ENCODE measurements at regions not wholly inside any gene's neighbourhood (a gene's known extent, or its start where the extent isn't known, plus 50 kb on each side); places are given as distances from the start of the nearest gene placed in this dataset.
A peak's percentile ranks its signal among the peaks of the same experiment; 100 is the strongest.
"Not testable (repeated sequence)": the region's sequence is repeated elsewhere in the genome, so short reads cannot be mapped to it uniquely, and the experiment has no call there.

GRCh38 chr2:131584380-131584779, 56.7 kb downstream of the CCDC74A start:
- DNase-seq, result no peak

- DNase-seq, result no peak
Observed at GRCh38 chr2:131584940-131585339, 57.3 kb downstream of the CCDC74A start.

DNA sequence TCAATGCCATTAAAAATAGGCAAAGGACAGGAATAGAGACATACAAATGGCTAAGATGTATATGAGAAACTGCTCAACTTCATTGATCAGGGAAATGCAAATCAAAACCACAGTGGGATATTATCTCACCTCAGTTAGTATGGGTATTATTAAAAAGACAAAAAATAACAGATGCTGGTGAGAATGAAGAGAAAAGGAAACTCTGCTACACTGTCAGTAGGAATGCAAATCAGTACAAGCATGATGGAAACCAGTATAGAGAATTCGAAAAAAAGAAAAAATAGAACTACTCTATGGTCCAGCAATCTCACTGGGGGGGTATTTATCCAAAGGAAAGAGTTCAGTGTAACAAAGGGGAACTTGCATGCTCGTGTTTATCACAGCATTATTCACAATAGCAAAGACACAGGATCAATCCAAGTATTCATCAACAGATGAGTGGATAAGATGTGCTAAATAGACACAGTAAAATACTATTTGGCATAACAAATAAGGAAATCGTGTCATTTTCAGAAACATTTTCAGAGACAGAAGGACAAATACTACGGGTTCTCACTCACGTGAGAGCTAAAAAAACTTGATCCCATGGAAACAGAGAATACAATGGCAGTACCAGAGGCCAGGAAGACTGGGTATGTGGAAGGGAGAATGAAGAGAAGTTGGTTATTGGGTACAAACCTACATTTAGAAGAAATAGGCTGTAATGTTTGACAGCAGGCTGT, 60.6 kb downstream of the CCDC74A start:
- no peak for DNase-seq

DNA sequence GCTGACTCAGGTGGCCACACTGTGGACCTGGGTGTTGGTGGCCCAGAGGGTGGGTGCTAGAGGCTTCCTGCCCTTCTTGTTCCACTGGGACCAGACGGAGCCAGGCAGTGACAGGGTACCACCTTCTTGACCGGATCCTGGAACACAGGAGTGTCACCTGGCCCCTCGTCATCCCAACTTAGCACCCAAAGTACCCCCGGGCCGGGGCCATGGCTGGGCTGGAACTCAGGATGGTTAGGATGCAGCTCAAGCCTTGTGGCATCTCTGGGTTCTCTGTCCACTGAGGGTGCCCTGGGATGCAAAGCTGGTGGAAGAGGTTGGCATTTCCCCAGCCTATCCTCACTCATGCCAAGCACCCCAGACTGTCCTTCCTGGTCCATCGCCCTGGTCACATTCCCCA, 61.4 kb downstream of the CCDC74A start:
- not testable (repeated sequence) for DNase-seq

DNA sequence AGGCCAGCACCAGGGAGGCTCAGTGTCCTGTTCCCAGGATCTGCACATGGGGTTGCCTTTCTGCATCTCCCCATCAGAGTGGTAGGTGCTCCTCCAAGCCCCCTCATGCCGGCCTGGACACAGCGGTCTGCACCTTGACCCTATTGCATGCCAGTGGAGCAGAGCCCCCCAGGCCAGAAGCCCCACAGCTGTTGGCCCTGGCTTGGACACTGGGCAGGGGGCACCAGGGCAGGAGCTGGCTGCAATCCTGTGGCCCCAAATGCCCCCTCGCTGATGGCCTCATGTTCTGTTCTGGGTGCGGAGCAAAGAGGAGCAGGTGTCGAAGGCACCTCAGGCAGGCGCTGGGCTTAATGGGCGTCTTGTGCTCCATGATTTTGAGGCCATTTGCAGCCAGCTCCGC, 62.7 kb downstream of the CCDC74A start:
- no peak for DNase-seq

DNA sequence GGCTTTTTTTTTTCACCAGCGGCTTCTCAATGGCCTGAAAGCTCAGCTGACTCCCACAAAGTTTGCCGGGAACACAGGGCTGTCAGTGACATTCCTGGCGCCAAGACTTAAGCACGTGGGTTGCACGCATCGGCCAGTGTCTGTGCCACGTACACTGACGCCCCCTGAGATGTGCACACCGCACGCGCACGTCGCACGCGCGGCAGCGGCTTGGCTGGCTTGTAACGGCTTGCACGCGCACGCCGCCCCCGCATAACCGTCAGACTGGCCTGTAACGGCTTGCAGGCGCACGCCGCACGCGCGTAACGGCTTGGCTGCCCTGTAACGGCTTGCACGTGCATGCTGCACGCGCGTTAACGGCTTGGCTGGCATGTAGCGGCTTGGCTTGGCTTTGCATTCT, 63.2 kb downstream of the CCDC74A start:
- no peak for DNase-seq

- not testable (repeated sequence) for DNase-seq
Observed at GRCh38 chr2:131596561-131596960, 68.9 kb downstream of the CCDC74A start.

DNA sequence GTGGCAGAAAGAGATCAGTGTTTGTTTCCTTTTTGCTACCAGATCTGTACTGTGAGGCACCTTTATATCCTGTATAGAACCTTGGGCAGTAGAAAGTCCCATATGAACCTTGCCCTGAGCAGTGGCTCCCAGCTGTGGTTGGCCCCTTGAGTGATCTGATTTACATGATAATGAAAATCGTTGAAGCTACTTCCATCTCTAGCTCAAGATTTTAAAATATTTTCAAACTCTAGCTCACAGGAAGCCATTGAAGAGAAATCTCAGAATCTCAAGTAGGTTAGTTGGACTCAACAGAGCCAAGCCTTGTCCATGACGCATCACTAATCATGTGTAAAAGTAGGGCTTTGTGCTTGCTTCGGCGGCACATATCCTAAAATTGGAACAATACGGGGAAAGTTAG, 74.8 kb downstream of the CCDC74A start:
- not testable (repeated sequence) for DNase-seq

- not testable (repeated sequence) for DNase-seq
Observed at GRCh38 chr2:131604652-131605051, 77.0 kb downstream of the CCDC74A start.

DNA sequence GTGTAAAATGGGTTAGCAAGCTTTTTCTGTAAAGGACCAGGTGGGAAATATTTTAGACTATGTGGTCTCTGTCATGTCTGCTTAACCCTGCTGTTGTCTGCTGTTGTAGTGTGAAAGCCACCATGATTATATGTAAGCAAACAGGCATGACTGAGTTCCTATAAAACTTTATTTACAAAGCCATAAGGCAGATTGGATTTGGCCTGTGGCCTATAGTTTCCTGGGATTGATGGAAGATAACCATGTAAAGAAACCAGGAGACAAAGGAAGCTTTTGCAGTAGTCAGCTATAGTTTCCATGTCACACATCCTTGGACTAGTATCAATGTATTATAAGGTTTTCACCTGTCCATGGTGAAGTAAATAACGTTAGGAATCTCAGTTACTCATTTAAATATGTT, 78.7 kb downstream of the CCDC74A start:
- not testable (repeated sequence) for DNase-seq

GRCh38 chr2:131607056-131607455, 79.4 kb downstream of the CCDC74A start:
- not testable (repeated sequence) for DNase-seq

- not testable (repeated sequence) for DNase-seq
Observed at GRCh38 chr2:131614539-131614938, 86.9 kb downstream of the CCDC74A start.

DNA sequence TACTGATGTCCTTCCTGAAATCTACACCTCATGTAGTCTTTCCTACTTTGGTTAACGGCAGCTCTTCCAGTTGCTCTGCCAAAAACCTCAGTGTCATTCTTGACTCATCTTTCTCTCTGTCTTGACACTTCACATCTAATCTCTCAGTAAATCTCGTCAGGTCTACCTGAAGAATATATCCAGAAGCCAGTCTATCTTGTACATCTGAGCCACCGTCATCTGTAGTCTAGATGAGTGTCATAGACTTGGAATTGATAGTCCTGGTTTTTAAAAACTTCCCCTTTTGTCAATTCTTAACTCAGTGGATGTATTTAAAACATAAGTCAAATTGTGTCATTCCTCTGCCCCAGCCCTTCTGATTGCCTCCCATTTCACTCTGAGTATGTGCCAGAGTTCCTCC, 90.6 kb downstream of the CCDC74A start:
- not testable (repeated sequence) for DNase-seq

DNA sequence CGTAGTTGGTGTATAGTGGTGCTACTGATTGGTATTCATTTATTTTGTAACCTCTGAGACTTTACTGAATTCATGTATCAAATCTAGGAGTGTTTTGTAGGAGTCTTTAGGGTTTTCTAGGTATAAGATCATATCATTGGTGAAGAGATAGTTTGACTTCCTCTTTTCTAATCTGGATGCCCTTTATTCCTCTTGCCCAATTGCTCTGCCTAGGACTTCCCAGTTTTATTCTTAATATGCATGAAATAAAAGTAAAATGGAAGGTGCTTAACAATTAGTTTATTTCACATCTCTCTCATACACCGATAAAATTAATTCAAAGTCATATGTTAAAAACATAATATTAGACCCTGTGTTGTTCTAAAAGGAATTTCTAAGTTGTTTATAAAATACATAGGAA, 95.2 kb downstream of the CCDC74A start:
- DNase-seq, result not testable (repeated sequence)

DNA sequence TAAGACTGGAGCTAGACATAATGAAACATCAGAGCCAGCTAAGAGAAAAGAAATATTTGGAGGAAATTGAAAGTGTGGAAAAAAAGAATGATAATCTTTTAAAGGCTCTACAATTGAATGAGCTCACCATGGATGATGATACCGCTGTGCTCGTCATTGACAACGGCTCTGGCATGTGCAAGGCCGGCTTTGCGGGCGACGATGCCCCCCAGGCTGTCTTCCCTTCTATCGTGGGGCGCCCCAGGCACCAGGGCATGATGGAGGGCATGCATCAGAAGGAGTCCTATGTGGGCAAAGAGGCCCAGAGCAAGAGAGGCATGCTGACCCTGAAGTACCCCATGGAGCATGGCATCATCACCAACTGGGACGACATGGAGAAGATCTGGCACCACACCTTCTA, 98.3 kb downstream of the CCDC74A start:
- DNase-seq, result not testable (repeated sequence)

DNA sequence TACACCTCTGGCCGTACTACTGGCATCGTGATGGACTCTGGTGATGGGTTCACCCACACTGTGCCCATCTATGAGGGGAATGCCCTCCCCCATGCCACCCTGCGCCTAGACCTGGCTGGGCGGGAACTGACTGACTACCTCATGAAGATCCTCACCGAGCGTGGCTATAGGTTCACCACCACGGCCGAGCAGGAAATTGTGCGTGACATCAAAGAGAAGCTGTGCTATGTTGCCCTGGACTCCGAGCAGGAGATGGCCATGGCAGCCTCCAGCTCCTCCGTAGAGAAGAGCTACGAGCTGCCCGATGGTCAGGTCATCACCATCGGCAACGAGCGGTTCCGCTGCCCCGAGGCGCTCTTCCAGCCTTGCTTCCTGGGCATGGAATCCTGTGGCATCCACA, 98.9 kb downstream of the CCDC74A start:
- not testable (repeated sequence) for DNase-seq

DNA sequence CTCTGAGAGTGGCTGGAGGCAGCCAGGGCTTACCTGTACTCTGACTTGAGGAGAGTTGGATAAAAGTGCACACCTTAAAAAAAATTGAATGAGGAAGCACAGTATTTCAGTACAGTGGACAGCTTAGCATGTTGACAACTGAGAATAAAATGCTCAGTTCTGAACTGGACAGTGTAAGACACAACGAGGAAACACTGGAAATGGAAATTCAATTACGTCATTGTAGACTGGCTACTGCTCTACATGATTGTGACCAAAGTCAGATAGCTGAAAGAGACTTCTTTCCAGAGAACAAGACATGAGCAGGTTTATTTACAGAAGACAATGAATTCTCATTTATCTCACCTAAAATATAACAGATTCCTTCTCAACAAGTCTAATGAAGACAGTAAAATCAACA, 100.1 kb downstream of the CCDC74A start:
- DNase-seq, result not testable (repeated sequence)

DNA sequence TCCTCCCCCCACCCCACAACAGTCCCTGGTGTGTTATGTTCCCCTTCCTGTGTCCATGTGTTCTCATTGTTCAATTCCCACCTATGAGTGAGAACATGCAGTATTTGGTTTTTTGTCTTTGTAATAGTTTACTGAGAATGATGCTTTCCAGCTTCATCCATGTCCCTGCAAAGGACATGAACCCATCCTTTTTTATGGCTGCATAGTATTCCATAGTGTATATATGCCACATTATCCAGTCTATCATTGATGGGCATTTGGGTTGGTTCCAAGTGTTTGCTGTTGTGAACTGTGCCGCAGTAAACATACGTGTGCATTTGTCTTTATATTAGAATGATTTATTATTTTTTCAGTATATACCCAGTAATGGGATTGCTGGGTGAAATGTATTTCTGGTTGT, 104.0 kb downstream of the CCDC74A start:
- DNase-seq, result not testable (repeated sequence)

- DNase-seq, result not testable (repeated sequence)
Observed at GRCh38 chr2:131633405-131633804, 105.7 kb downstream of the CCDC74A start.

- not testable (repeated sequence) for DNase-seq
Observed at GRCh38 chr2:131633827-131634695, 106.4 kb downstream of the CCDC74A start.

DNA sequence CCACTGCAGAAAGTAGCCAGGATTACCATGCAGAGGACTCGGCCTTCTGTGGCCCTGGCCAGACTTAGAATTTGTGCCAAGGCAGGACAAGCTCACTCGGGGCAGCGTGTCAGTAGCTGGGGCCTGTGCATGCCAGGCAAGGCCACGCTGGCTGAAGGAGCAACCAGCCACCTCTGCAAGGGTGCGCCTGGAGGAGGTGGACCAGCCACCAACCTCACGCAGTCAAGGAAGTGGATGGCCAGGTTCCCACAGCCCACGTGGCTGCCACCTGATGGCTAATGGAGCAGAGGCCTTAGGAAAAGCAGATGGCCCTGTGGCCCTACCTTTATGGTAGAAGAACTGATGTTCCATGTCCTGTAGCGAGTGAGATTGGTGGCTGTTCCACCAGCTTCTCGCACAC, 107.9 kb downstream of the CCDC74A start:
- DNase-seq, result no peak

GRCh38 chr2:131636704-131637308, 109.1 kb downstream of the CCDC74A start:
- not testable (repeated sequence) for DNase-seq

DNA sequence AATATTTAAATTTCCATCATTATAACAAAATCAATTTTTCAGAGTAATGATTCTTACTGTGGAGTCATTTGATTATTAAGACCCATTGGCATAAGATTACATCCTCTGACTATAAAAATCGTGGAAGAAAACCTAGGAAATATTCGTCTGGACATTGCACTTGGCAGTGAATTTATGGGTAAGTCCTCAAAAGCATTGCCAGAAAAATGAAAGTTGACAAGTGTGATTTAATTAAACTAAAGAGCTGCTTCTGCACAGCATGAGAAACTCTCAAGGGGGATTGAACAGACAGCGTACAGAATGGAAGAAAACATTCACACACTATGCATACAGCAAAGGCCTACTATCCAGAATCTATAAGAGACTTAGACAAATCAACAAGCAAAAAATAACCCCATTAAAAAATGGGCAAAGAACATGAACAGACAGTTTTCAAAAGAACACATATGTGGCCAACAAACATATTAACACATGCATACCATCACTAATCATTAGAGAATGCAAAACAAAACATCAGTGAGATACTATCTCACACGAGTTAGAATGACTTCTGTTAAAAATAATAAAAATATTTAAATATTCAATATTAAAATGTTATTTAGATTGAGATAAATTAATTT, 111.4 kb downstream of the CCDC74A start:
- DNase-seq, result peak; percentile 47
